GM23338 (cell line): ENCODE measurements at regions not wholly inside any gene's neighbourhood (a gene's known extent, or its start where the extent isn't known, plus 50 kb on each side); places are given as distances from the start of the nearest gene placed in this dataset.

ENCODE experiments used
- ATAC-seq: fragments of 200-7000 bp; cut with Tn5 transposase; 3 replicates; pipeline ENCODE4 v1.9.1; 2020
- DNase-seq: peaks from one replicate; pipeline ENCODE4 v3.0.0-alpha.2; 2015; ENCODE audit warnings: low spot score
- H2AFZ ChIP-seq: fragments of 200-600 bp; sonication (generic); 2 replicates; pipeline ENCODE4 v1.8.0; 2016; ENCODE audit warnings: antibody characterized with exemption, mild to moderate bottlenecking, moderate library complexity
- H3F3A ChIP-seq: fragments of 200-600 bp; sonication (generic); replicated peaks from 2 replicates; pipeline ENCODE4 v1.8.0; 2017; ENCODE audit warnings: antibody characterized with exemption, mixed run types, low read depth
- H3K27ac ChIP-seq: fragments of 200-600 bp; sonication (generic); 2 replicates; pipeline ENCODE4 v1.6.1; 2016; ENCODE audit warnings: low read depth
- H3K27me3 ChIP-seq: fragments of 200-600 bp; sonication (generic); 2 replicates; pipeline ENCODE4 v1.8.0; 2016; ENCODE audit warnings: mild to moderate bottlenecking, mixed run types, moderate library complexity; ENCODE audit not compliant: insufficient read depth
- H3K36me3 ChIP-seq: fragments of 200-600 bp; sonication (generic); 2 replicates; pipeline ENCODE4 v1.8.0; 2016; ENCODE audit warnings: mild to moderate bottlenecking; ENCODE audit not compliant: insufficient read depth
- H3K4me1 ChIP-seq: fragments of 200-600 bp; sonication (generic); 2 replicates; pipeline ENCODE4 v1.8.0; 2016; ENCODE audit warnings: mild to moderate bottlenecking, moderate library complexity; ENCODE audit not compliant: insufficient read depth
- H3K4me2 ChIP-seq: fragments of 200-600 bp; sonication (generic); 2 replicates; pipeline ENCODE4 v1.7.1; 2017; ENCODE audit warnings: mixed run types
- H3K4me3 ChIP-seq: fragments of 200-600 bp; sonication (generic); 2 replicates; pipeline ENCODE4 v1.6.1; 2016; ENCODE audit warnings: mixed run types
- H3K79me2 ChIP-seq: fragments of 200-600 bp; sonication (generic); replicated peaks from 2 replicates; pipeline ENCODE4 v1.8.0; 2017; ENCODE audit warnings: mild to moderate bottlenecking; ENCODE audit not compliant: insufficient read depth
- H3K9me2 ChIP-seq: fragments of 200-600 bp; sonication (generic); 2 replicates; pipeline ENCODE4 v1.8.0; 2017; ENCODE audit not compliant: insufficient read depth
- H4K20me1 ChIP-seq: fragments of 200-600 bp; sonication (generic); replicated peaks from 2 replicates; pipeline ENCODE4 v1.8.0; 2017; ENCODE audit warnings: mild to moderate bottlenecking; ENCODE audit not compliant: insufficient read depth
- H3K27ac Mint-ChIP-seq: 2 replicates; pipeline ENCODE4 v1.8.0; 2020; ENCODE audit warnings: inconsistent platforms, mild to moderate bottlenecking, moderate library complexity, mixed read lengths
- H3K27me3 Mint-ChIP-seq: 3 replicates; pipeline ENCODE4 v1.8.0; 2022; ENCODE audit warnings: low read depth, mild to moderate bottlenecking, moderate library complexity, mixed read lengths, inconsistent platforms; ENCODE audit not compliant: insufficient read depth, poor library complexity
- H3K36me3 Mint-ChIP-seq: 3 replicates; pipeline ENCODE4 v1.8.0; 2021; ENCODE audit warnings: low read depth, mild to moderate bottlenecking, inconsistent platforms, moderate library complexity, mixed read lengths
- H3K4me1 Mint-ChIP-seq: 3 replicates; pipeline ENCODE4 v1.8.0; 2020; ENCODE audit warnings: mild to moderate bottlenecking, inconsistent platforms, mixed read lengths
- H3K4me3 Mint-ChIP-seq: 3 replicates; pipeline ENCODE4 v1.8.0; 2021; ENCODE audit warnings: moderate library complexity, mild to moderate bottlenecking, inconsistent platforms, mixed read lengths
- H3K9me3 Mint-ChIP-seq: 3 replicates; pipeline ENCODE4 v1.8.0; 2020; ENCODE audit warnings: moderate library complexity, mild to moderate bottlenecking, inconsistent platforms, mixed read lengths
- CREB1 ChIP-seq: fragments of 250-450 bp; sonication (Bioruptor Pico); IDR thresholded peaks from 2 replicates; pipeline ENCODE4 v1.5.0; 2020; ENCODE audit warnings: low read depth, mild to moderate bottlenecking, moderate library complexity
- EZH2 ChIP-seq: fragments of 200-600 bp; sonication (generic); IDR thresholded peaks from one replicate; pipeline ENCODE4 v1.8.0; 2017; ENCODE audit warnings: antibody characterized with exemption, mild to moderate bottlenecking, low read depth; ENCODE audit not compliant: unreplicated experiment
- EZH2phosphoT487 ChIP-seq: fragments of 200-600 bp; sonication (generic); IDR thresholded peaks from one replicate; pipeline ENCODE4 v1.8.1; 2018; ENCODE audit warnings: antibody characterized with exemption; ENCODE audit not compliant: unreplicated experiment
- JUNB ChIP-seq: IDR thresholded peaks from one replicate; pipeline ENCODE4 v1.6.1; 2016; ENCODE audit warnings: antibody characterized with exemption; ENCODE audit not compliant: unreplicated experiment
- NANOG ChIP-seq: IDR thresholded peaks from 2 replicates; pipeline ENCODE4 v1.6.1; 2016; ENCODE audit warnings: antibody characterized with exemption, borderline replicate concordance
- POLR2AphosphoS5 ChIP-seq: IDR thresholded peaks from 2 replicates; pipeline ENCODE4 v1.6.1; 2016; ENCODE audit warnings: antibody characterized with exemption, low read depth
- STAT1 ChIP-seq: IDR thresholded peaks from one replicate; pipeline ENCODE4 v1.6.1; 2016; ENCODE audit warnings: antibody characterized with exemption; ENCODE audit not compliant: unreplicated experiment
- ZNF114 ChIP-seq: fragments of 250-450 bp; sonication (Bioruptor Pico); IDR thresholded peaks from 2 replicates; pipeline ENCODE4 v1.5.0; 2020; ENCODE audit warnings: mild to moderate bottlenecking, moderate library complexity
- ZNF331 ChIP-seq: fragments of 250-450 bp; sonication (Bioruptor Pico); IDR thresholded peaks from 2 replicates; pipeline ENCODE4 v1.5.0; 2020; ENCODE audit warnings: low read depth, mild to moderate bottlenecking, moderate library complexity
- TF ChIP-seq, protein P1 (sequence below): fragments of 250-450 bp; sonication (Bioruptor Pico); IDR thresholded peaks from 2 replicates; pipeline ENCODE4 v1.5.0; 2020; ENCODE audit warnings: mild to moderate bottlenecking, moderate library complexity
- TF ChIP-seq, protein P2 (sequence below): IDR thresholded peaks from one replicate; pipeline ENCODE4 v1.6.1; 2018; ENCODE audit warnings: antibody characterized with exemption; ENCODE audit not compliant: unreplicated experiment
- TF ChIP-seq, protein P3 (sequence below): IDR thresholded peaks from 2 replicates; pipeline ENCODE4 v1.6.1; 2016; ENCODE audit warnings: antibody characterized with exemption
- TF ChIP-seq, protein P4 (sequence below), 2 experiments: fragments of 200-600 bp in 1 of 2; sonication (generic) in 1 of 2; conservative IDR thresholded peaks; 2 replicates each; pipeline versions ENCODE4 v1.5.1 to v1.6.1; 2016 to 2017; ENCODE audit warnings: antibody characterized with exemption in 2 of 2, low read depth in 2 of 2, mild to moderate bottlenecking in 2 of 2, moderate library complexity in 1 of 2

DNA sequence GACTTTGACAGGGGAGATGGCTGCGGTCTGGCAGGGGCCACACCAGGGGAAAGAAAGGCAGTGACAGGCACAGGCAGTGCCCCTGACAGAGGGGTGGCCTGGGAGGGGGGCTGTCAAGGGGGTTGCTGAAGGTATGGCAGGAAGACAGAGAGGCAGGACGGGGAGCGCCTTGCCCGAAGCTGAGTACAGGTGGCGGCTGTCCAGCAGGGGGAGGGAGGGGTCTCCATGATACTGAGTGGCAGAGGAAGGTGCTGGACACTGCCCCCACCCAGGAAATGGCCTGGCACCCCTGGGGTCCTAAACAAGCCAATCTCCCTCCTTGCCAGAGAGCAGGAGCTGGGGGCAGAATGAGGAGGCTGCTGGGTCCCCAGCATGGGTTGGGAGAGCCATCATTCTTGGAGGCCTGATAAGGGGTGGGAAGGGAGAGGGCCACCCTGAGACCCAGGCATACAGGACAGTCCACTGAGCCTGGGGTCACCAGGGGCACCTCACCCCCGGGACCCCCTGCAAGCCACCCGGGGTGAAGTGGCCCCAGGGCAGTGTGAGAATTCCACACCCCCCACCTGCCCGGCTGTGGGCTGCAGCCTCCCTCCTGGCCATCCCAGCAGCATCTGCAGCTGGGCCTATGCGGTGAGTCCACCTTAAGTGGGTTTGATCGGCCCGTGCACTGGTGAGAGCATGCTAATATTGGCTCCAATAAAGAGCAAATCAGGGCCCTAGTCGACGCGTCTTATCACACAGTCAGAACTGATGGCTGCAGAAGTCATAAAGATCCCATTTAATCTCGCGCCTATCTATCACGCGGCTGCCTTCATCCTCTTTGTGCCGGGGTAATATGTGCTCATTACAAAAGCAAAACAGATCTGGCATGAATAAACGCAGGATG, 108.5 kb downstream of the FAM53A start:
- no peak for TF ChIP-seq EZH2
- TF ChIP-seq, protein P1, sequence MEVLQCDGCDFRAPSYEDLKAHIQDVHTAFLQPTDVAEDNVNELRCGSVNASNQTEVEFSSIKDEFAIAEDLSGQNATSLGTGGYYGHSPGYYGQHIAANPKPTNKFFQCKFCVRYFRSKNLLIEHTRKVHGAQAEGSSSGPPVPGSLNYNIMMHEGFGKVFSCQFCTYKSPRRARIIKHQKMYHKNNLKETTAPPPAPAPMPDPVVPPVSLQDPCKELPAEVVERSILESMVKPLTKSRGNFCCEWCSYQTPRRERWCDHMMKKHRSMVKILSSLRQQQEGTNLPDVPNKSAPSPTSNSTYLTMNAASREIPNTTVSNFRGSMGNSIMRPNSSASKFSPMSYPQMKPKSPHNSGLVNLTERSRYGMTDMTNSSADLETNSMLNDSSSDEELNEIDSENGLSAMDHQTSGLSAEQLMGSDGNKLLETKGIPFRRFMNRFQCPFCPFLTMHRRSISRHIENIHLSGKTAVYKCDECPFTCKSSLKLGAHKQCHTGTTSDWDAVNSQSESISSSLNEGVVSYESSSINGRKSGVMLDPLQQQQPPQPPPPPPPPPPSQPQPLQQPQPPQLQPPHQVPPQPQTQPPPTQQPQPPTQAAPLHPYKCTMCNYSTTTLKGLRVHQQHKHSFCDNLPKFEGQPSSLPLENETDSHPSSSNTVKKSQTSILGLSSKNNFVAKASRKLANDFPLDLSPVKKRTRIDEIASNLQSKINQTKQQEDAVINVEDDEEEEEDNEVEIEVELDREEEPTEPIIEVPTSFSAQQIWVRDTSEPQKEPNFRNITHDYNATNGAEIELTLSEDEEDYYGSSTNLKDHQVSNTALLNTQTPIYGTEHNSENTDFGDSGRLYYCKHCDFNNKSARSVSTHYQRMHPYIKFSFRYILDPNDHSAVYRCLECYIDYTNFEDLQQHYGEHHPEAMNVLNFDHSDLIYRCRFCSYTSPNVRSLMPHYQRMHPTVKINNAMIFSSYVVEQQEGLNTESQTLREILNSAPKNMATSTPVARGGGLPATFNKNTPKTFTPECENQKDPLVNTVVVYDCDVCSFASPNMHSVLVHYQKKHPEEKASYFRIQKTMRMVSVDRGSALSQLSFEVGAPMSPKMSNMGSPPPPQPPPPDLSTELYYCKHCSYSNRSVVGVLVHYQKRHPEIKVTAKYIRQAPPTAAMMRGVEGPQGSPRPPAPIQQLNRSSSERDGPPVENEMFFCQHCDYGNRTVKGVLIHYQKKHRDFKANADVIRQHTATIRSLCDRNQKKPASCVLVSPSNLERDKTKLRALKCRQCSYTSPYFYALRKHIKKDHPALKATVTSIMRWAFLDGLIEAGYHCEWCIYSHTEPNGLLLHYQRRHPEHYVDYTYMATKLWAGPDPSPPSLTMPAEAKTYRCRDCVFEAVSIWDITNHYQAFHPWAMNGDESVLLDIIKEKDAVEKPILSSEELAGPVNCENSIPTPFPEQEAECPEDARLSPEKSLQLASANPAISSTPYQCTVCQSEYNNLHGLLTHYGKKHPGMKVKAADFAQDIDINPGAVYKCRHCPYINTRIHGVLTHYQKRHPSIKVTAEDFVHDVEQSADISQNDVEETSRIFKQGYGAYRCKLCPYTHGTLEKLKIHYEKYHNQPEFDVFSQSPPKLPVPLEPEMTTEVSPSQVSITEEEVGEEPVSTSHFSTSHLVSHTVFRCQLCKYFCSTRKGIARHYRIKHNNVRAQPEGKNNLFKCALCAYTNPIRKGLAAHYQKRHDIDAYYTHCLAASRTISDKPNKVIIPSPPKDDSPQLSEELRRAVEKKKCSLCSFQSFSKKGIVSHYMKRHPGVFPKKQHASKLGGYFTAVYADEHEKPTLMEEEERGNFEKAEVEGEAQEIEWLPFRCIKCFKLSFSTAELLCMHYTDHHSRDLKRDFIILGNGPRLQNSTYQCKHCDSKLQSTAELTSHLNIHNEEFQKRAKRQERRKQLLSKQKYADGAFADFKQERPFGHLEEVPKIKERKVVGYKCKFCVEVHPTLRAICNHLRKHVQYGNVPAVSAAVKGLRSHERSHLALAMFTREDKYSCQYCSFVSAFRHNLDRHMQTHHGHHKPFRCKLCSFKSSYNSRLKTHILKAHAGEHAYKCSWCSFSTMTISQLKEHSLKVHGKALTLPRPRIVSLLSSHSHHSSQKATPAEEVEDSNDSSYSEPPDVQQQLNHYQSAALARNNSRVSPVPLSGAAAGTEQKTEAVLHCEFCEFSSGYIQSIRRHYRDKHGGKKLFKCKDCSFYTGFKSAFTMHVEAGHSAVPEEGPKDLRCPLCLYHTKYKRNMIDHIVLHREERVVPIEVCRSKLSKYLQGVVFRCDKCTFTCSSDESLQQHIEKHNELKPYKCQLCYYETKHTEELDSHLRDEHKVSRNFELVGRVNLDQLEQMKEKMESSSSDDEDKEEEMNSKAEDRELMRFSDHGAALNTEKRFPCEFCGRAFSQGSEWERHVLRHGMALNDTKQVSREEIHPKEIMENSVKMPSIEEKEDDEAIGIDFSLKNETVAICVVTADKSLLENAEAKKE: no peak
- TF ChIP-seq JUNB: no peak
- TF ChIP-seq, protein P2, sequence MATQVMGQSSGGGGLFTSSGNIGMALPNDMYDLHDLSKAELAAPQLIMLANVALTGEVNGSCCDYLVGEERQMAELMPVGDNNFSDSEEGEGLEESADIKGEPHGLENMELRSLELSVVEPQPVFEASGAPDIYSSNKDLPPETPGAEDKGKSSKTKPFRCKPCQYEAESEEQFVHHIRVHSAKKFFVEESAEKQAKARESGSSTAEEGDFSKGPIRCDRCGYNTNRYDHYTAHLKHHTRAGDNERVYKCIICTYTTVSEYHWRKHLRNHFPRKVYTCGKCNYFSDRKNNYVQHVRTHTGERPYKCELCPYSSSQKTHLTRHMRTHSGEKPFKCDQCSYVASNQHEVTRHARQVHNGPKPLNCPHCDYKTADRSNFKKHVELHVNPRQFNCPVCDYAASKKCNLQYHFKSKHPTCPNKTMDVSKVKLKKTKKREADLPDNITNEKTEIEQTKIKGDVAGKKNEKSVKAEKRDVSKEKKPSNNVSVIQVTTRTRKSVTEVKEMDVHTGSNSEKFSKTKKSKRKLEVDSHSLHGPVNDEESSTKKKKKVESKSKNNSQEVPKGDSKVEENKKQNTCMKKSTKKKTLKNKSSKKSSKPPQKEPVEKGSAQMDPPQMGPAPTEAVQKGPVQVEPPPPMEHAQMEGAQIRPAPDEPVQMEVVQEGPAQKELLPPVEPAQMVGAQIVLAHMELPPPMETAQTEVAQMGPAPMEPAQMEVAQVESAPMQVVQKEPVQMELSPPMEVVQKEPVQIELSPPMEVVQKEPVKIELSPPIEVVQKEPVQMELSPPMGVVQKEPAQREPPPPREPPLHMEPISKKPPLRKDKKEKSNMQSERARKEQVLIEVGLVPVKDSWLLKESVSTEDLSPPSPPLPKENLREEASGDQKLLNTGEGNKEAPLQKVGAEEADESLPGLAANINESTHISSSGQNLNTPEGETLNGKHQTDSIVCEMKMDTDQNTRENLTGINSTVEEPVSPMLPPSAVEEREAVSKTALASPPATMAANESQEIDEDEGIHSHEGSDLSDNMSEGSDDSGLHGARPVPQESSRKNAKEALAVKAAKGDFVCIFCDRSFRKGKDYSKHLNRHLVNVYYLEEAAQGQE: no peak
- TF ChIP-seq, protein P3, sequence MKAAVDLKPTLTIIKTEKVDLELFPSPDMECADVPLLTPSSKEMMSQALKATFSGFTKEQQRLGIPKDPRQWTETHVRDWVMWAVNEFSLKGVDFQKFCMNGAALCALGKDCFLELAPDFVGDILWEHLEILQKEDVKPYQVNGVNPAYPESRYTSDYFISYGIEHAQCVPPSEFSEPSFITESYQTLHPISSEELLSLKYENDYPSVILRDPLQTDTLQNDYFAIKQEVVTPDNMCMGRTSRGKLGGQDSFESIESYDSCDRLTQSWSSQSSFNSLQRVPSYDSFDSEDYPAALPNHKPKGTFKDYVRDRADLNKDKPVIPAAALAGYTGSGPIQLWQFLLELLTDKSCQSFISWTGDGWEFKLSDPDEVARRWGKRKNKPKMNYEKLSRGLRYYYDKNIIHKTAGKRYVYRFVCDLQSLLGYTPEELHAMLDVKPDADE: no peak
- TF ChIP-seq STAT1: no peak
- TF ChIP-seq, protein P4, sequence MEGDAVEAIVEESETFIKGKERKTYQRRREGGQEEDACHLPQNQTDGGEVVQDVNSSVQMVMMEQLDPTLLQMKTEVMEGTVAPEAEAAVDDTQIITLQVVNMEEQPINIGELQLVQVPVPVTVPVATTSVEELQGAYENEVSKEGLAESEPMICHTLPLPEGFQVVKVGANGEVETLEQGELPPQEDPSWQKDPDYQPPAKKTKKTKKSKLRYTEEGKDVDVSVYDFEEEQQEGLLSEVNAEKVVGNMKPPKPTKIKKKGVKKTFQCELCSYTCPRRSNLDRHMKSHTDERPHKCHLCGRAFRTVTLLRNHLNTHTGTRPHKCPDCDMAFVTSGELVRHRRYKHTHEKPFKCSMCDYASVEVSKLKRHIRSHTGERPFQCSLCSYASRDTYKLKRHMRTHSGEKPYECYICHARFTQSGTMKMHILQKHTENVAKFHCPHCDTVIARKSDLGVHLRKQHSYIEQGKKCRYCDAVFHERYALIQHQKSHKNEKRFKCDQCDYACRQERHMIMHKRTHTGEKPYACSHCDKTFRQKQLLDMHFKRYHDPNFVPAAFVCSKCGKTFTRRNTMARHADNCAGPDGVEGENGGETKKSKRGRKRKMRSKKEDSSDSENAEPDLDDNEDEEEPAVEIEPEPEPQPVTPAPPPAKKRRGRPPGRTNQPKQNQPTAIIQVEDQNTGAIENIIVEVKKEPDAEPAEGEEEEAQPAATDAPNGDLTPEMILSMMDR (conservative IDR thresholded peaks at IDR 0.05; ENCODE audit: low read depth in 2 of 2): no peak
- TF ChIP-seq CREB1 (CRISPR knock-in tag): no peak
- no peak for TF ChIP-seq POLR2AphosphoS5
- no peak for TF ChIP-seq EZH2phosphoT487
- no peak for TF ChIP-seq ZNF114 (CRISPR knock-in tag)
- TF ChIP-seq NANOG: no peak
- TF ChIP-seq ZNF331: no peak
- H4K20me1 ChIP-seq: no peaks in the 10 kb centered on the region
- no peak overlapping the region for H3K27ac Mint-ChIP-seq
- no peak overlapping the region for H3K27ac ChIP-seq
- H3K9me2 ChIP-seq: no peaks in the 10 kb centered on the region
- H3K79me2 ChIP-seq: no peaks in the 10 kb centered on the region
- H2AFZ ChIP-seq: no peak overlapping the region
- peaks cover 21% of the 10 kb centered on the region for H3K27me3 Mint-ChIP-seq
- H3K4me1 ChIP-seq: peaks cover 31% of the 10 kb centered on the region
- no peaks in the 10 kb centered on the region; the same call in 2 of the 3 replicates for H3K36me3 Mint-ChIP-seq
- no peak overlapping the region for H3K4me3 ChIP-seq
- peaks cover 10% of the 10 kb centered on the region for H3K27me3 ChIP-seq
- no peaks in the 10 kb centered on the region; the same call in 2 of the 3 replicates for H3K9me3 Mint-ChIP-seq
- H3K36me3 ChIP-seq: no peaks in the 10 kb centered on the region
- no peak for ATAC-seq
- DNase-seq: no peak
- no peak overlapping the region for H3K4me2 ChIP-seq
- no peak overlapping the region; the same call in 2 of the 3 replicates for H3K4me3 Mint-ChIP-seq
- peaks cover 38% of the 10 kb centered on the region for H3K4me1 Mint-ChIP-seq
- H3F3A ChIP-seq: peaks cover 6% of the 10 kb centered on the region; the same call in 1 of the 2 replicates
